CD1c-positive myeloid dendritic cell (primary cell): ENCODE measurements at regions not wholly inside any gene's neighbourhood (a gene's known extent, or its start where the extent isn't known, plus 50 kb on each side); places are given as distances from the start of the nearest gene placed in this dataset.
"Not testable (repeated sequence)": the region's sequence is repeated elsewhere in the genome, so short reads cannot be mapped to it uniquely, and the experiment has no call there.

Source experiments
- DNase-seq: peaks from one replicate; pipeline ENCODE4 v3.0.0-alpha.2; 2016; ENCODE audit errors: extremely low spot score

- DNase-seq: no peak
Measured at GRCh38 chr2:105691947-105692390, 52.7 kb upstream of the NCK2 start.

- DNase-seq: no peak
Measured at GRCh38 chr2:105690566-105690965, 54.1 kb upstream of the NCK2 start.

GRCh38 chr2:105689484-105689883, 55.2 kb upstream of the NCK2 start:
- DNase-seq: no peak

GRCh38 chr2:105688946-105689345, 55.8 kb upstream of the NCK2 start:
- no peak for DNase-seq

- DNase-seq: no peak
Measured at GRCh38 chr2:105686588-105686987, 58.1 kb upstream of the NCK2 start.

GRCh38 chr2:105683011-105683492, 61.7 kb upstream of the NCK2 start:
- peak; percentile 6 for DNase-seq

GRCh38 chr2:105682401-105682800, 62.3 kb upstream of the NCK2 start:
- DNase-seq: no peak

GRCh38 chr2:105681927-105682326, 62.8 kb upstream of the NCK2 start:
- DNase-seq: no peak

- no peak for DNase-seq
Measured at GRCh38 chr2:105680357-105680756, 64.4 kb upstream of the NCK2 start.

- no peak for DNase-seq
Measured at GRCh38 chr2:105678346-105678745, 66.4 kb upstream of the NCK2 start.

- DNase-seq: no peak
Measured at GRCh38 chr2:105677901-105678300, 66.8 kb upstream of the NCK2 start.

- DNase-seq: no peak
Measured at GRCh38 chr2:105675841-105676240, 68.9 kb upstream of the NCK2 start.

- no peak for DNase-seq
Measured at GRCh38 chr2:105674859-105675541, 69.7 kb upstream of the NCK2 start.

GRCh38 chr2:105674401-105674800, 70.3 kb upstream of the NCK2 start:
- DNase-seq: no peak

GRCh38 chr2:105671156-105671555, 73.6 kb upstream of the NCK2 start:
- no peak for DNase-seq

GRCh38 chr2:105669384-105669891, 75.3 kb upstream of the NCK2 start:
- no peak for DNase-seq

- DNase-seq: no peak
Measured at GRCh38 chr2:105665480-105665879, 79.2 kb upstream of the NCK2 start.

- no peak for DNase-seq
Measured at GRCh38 chr2:105660489-105660888, 84.2 kb upstream of the NCK2 start.

GRCh38 chr2:105655723-105656606, 88.7 kb upstream of the NCK2 start:
- not testable (repeated sequence) for DNase-seq

- no peak for DNase-seq
Measured at GRCh38 chr2:105655244-105655643, 89.5 kb upstream of the NCK2 start.

- no peak for DNase-seq
Measured at GRCh38 chr2:105654474-105655004, 90.2 kb upstream of the NCK2 start.

- DNase-seq: no peak
Measured at GRCh38 chr2:105653302-105653701, 91.4 kb upstream of the NCK2 start.
